Lung (tissue), 11 donors: ENCODE measurements at regions not wholly inside any gene's neighbourhood (a gene's known extent, or its start where the extent isn't known, plus 50 kb on each side); places are given as distances from the start of the nearest gene placed in this dataset.

Source experiments
- ATAC-seq: fragments of 200-7000 bp; cut with Tn5 transposase; one replicate; pipeline ENCODE4 v1.9.1; 2020; ENCODE audit warnings: moderate number of reproducible peaks; ENCODE audit not compliant: insufficient read depth, low FRiP score
- DNase-seq, 3 donors: peaks; one replicate each; pipeline ENCODE4 v3.0.0-alpha.2; 2013 to 2017
- H3K27ac ChIP-seq, 2 donors: one replicate each; pipeline ENCODE4 v1.5.1; 2013; ENCODE audit warnings: mild to moderate bottlenecking in 2 of 2, moderate library complexity in 2 of 2, control low read depth in 1 of 2, inconsistent platforms in 1 of 2, low read depth in 1 of 2, low read length in 1 of 2
- H3K27me3 ChIP-seq, 3 donors: one replicate each; pipeline ENCODE4 v1.5.1; 2013; ENCODE audit warnings: low read length in 2 of 3; ENCODE audit not compliant: control insufficient read depth in 3 of 3, insufficient read depth in 3 of 3
- H3K36me3 ChIP-seq, 4 donors: one replicate each; pipeline ENCODE4 v1.5.1; 2013; ENCODE audit warnings: low read length in 4 of 4, mild to moderate bottlenecking in 1 of 4, moderate library complexity in 1 of 4; ENCODE audit not compliant: control insufficient read depth in 4 of 4, insufficient read depth in 4 of 4
- H3K4me1 ChIP-seq, 5 donors: one replicate each; pipeline ENCODE4 v1.5.1; 2013; ENCODE audit warnings: low read length in 5 of 5, mild to moderate bottlenecking in 2 of 5, moderate library complexity in 1 of 5; ENCODE audit not compliant: control insufficient read depth in 5 of 5, insufficient read depth in 5 of 5
- H3K4me3 ChIP-seq: one replicate; pipeline ENCODE4 v1.5.1; 2013; ENCODE audit warnings: mild to moderate bottlenecking, control low read depth, moderate library complexity
- H3K9ac ChIP-seq, 2 donors: one replicate each; pipeline ENCODE4 v1.5.1; 2013; ENCODE audit warnings: low read length in 2 of 2, control low read depth in 1 of 2; ENCODE audit not compliant: insufficient read depth in 1 of 2
- H3K9me3 ChIP-seq, 4 donors: one replicate each; pipeline ENCODE4 v1.5.1; 2013; ENCODE audit warnings: low read length in 3 of 4, mild to moderate bottlenecking in 1 of 4, moderate library complexity in 1 of 4; ENCODE audit not compliant: control insufficient read depth in 4 of 4, insufficient read depth in 3 of 4
- WGBS, 2 donors: extraction: QIAGEN DNeasy Blood & Tissue Kit; methylation state at CpG; one replicate each; pipeline ENCODE4 v1.1.7; 2013; 5-methylcytosine and 5-hydroxymethylcytosine counted together
- TF ChIP-seq, protein P1 (sequence below): IDR thresholded peaks from 2 replicates; pipeline ENCODE4 v1.5.1; 2012; ENCODE audit warnings: mild to moderate bottlenecking; ENCODE audit errors: control extremely low read depth, extremely low read depth
- donor health status: control.
- donor health status: control.
- donor health status: Bipolar disorder and iron deficiency.
- donor health status: healthy.
- donor health status: DM: yes; HTN: yes; CAD: no.

DNA sequence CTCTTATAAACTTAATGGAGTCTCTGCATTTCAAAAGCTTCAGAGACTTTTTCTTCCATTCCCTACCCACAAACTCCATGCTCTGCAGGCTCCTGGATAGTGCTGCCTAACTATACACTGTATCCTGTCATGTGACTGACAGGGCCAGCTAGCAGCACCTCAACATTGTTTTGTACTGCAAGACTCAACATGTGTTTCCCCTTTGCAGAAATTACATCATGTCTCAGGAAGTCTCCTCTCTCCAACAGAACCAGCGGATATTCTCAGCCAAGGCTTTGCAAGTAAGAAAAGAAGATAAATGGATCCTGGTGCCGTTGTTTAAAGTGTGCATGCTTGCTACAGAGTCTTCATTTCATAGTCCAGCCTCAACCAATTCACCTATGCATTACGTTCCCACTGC is 164.0 kb upstream of the UBASH3B start:
- Histone ChIP-seq H3K27ac (no peak overlapping the region), H3K4me3 (no peak overlapping the region), H3K9ac (no peak overlapping the region), H3K4me1 (peaks cover 0 to 11% (median 4%) of the 10 kb centered on the region in 5 donors), H3K27me3 (no peaks in the 10 kb centered on the region), H3K36me3 (no peaks in the 10 kb centered on the region), H3K9me3 (peaks cover 0 to 2% (median 0%) of the 10 kb centered on the region in 4 donors)
- TF ChIP-seq, protein P1, sequence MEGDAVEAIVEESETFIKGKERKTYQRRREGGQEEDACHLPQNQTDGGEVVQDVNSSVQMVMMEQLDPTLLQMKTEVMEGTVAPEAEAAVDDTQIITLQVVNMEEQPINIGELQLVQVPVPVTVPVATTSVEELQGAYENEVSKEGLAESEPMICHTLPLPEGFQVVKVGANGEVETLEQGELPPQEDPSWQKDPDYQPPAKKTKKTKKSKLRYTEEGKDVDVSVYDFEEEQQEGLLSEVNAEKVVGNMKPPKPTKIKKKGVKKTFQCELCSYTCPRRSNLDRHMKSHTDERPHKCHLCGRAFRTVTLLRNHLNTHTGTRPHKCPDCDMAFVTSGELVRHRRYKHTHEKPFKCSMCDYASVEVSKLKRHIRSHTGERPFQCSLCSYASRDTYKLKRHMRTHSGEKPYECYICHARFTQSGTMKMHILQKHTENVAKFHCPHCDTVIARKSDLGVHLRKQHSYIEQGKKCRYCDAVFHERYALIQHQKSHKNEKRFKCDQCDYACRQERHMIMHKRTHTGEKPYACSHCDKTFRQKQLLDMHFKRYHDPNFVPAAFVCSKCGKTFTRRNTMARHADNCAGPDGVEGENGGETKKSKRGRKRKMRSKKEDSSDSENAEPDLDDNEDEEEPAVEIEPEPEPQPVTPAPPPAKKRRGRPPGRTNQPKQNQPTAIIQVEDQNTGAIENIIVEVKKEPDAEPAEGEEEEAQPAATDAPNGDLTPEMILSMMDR: no peak
- DNase-seq: peak; percentile 19 to 75 (median 55)
- no peak for ATAC-seq
- WGBS, 2 donors: 22 to 43% methylated on average over 3 of the region's 3 CpGs

DNA sequence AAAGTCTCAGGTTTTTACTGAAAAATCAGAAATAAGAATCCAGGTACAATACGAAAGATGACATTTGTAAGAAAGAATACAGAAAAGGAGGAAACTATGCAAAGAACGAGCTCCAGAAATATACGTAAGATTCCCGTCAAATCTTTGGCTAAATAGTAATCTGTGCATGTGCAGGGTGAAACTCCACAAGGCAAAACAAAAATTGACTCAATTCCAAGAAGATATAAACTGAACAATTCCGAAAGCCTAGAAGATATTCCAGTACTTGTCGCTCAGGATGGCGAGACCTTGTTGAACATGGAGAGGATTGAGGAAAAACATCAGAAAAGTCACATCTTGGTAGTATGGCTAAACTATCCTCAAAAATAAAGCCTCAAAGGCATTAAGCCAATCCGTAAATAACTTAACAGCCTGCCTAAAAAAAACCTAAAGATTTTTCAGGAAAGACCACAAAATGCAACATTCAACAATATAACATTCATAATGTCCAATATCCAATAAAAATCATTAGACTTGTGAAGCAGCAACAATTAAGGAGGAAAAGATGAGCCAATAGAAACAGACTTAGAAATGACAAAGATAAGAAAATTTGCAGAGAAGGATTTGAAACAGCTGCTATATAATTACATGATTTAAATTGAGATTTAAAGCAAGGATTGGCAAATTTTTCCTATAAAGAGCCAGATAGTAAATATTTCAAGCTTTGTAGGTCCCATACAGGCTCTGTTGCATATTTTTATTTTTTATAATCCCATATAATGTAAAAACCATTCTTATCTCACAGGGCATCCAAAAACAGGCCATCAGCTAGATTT is 166.4 kb upstream of the UBASH3B start:
- peaks cover 0 to 2% (median 0%) of the 10 kb centered on the region in 4 donors for H3K9me3 ChIP-seq
- no peak for ATAC-seq
- H3K4me3 ChIP-seq: no peak overlapping the region
- no peaks in the 10 kb centered on the region for H3K27me3 ChIP-seq
- peaks cover 0 to 11% (median 4%) of the 10 kb centered on the region in 5 donors for H3K4me1 ChIP-seq
- no peak overlapping the region for H3K9ac ChIP-seq
- peak in 2 of 3 donors; percentile 83 for DNase-seq
- H3K27ac ChIP-seq: no peak overlapping the region
- H3K36me3 ChIP-seq: no peaks in the 10 kb centered on the region
- TF ChIP-seq, protein P1: no peak
- 84 to 91% methylated on average over 8 of the region's 8 CpGs for WGBS, 2 donors

DNA sequence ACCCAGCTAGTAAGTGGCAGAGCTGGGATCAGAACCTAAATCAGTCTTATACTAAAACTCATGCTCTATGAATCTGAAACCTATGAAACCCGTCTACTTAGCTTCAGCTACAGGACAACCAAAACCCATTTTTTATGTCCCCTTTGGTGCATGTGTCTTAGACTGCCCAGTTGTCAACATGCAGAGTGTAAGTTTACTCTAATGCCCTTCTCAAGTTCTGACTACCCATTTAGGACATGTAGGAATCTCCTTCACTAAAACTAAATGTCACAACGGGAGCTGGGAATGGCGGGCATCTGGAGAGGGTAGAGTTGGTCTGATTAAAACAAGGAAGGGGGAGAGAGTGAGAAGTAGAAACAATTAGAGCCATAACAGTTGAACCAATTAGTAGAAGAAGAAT is 167.9 kb upstream of the UBASH3B start:
- Histone ChIP-seq H3K9me3 (peaks cover 0 to 5% (median 3%) of the 10 kb centered on the region in 4 donors), H3K4me1 (peaks cover 0 to 11% (median 4%) of the 10 kb centered on the region in 5 donors), H3K4me3 (no peak overlapping the region), H3K9ac (no peak overlapping the region), H3K36me3 (no peaks in the 10 kb centered on the region), H3K27ac (no peak overlapping the region), H3K27me3 (no peaks in the 10 kb centered on the region)
- TF ChIP-seq, protein P1: no peak
- DNase-seq (no peak), ATAC-seq (no peak)
- WGBS, 2 donors: 90 to 94% methylated on average over 3 of the region's 3 CpGs
